CD14-positive monocyte (primary cell): ENCODE measurements at regions not wholly inside any gene's neighbourhood (a gene's known extent, or its start where the extent isn't known, plus 50 kb on each side); places are given as distances from the start of the nearest gene placed in this dataset.
"Not testable (repeated sequence)": the region's sequence is repeated elsewhere in the genome, so short reads cannot be mapped to it uniquely, and the experiment has no call there.

Experiments used
- DNase-seq, 3 donors: peaks; one replicate each; pipeline ENCODE4 v3.0.0-alpha.2; 2011 to 2022
- H2AFZ ChIP-seq: 2 replicates; pipeline ENCODE4 v1.6.0; 2012; ENCODE audit warnings: mild to moderate bottlenecking, low read depth, low read length, inconsistent platforms; ENCODE audit not compliant: insufficient read depth, poor library complexity, severe bottlenecking
- H3K27ac ChIP-seq, 2 donors: 1 replicate in 1 of 2; 2 replicates in 1 of 2; pipeline ENCODE4 v1.5.1; 2012 to 2013; ENCODE audit warnings: low read length in 2 of 2, control low read depth in 1 of 2, inconsistent platforms in 1 of 2, low read depth in 1 of 2, mild to moderate bottlenecking in 1 of 2
- H3K27me3 ChIP-seq, 2 donors: one replicate each; pipeline versions ENCODE4 v1.6.0 to v1.6.1; 2011 to 2013; ENCODE audit warnings: low read length in 2 of 2; ENCODE audit not compliant: control insufficient read depth in 2 of 2, insufficient read depth in 2 of 2
- H3K36me3 ChIP-seq, 2 donors: replicated peaks in 1 of 2; 1 replicate in 1 of 2; 2 replicates in 1 of 2; pipeline versions ENCODE4 v1.5.1 to v1.6.1; 2012 to 2013; ENCODE audit warnings: low read length in 2 of 2, control low read depth in 1 of 2, inconsistent platforms in 1 of 2, mild to moderate bottlenecking in 1 of 2; ENCODE audit not compliant: insufficient read depth in 2 of 2, control insufficient read depth in 1 of 2
- H3K4me1 ChIP-seq, 2 donors: 1 replicate in 1 of 2; 2 replicates in 1 of 2; pipeline versions ENCODE4 v1.5.1 to v1.6.1; 2012 to 2013; ENCODE audit warnings: low read length in 2 of 2, control low read depth in 1 of 2, inconsistent platforms in 1 of 2, mild to moderate bottlenecking in 1 of 2, moderate library complexity in 1 of 2; ENCODE audit not compliant: insufficient read depth in 2 of 2, control insufficient read depth in 1 of 2
- H3K4me2 ChIP-seq: replicated peaks from 2 replicates; pipeline ENCODE3; 2012; ENCODE audit warnings: low read length, moderate library complexity, mild to moderate bottlenecking; ENCODE audit not compliant: poor library complexity, severe bottlenecking; ENCODE audit errors: extremely low read depth
- H3K4me3 ChIP-seq, 3 experiments: fragments of 200-600 bp in 1 of 3; sonication (generic) in 1 of 3; replicated peaks in 1 of 3; 1 replicate in 2 of 3; 2 replicates in 1 of 3; pipeline ENCODE4 v1.5.1; 2011 to 2013; ENCODE audit warnings: low read length in 3 of 3, mild to moderate bottlenecking in 3 of 3, control low read depth in 2 of 3, low read depth in 2 of 3, inconsistent platforms in 1 of 3, moderate library complexity in 1 of 3
- H3K79me2 ChIP-seq: 2 replicates; pipeline ENCODE4 v1.6.0; 2012; ENCODE audit warnings: mild to moderate bottlenecking, control low read depth, inconsistent platforms, low read length, moderate library complexity; ENCODE audit not compliant: insufficient read depth
- H3K9ac ChIP-seq: 2 replicates; pipeline ENCODE4 v1.6.0; 2017; ENCODE audit warnings: low read length, mild to moderate bottlenecking; ENCODE audit not compliant: insufficient read depth, poor library complexity, severe bottlenecking
- H3K9me3 ChIP-seq, 2 donors: replicated peaks in 1 of 2; 1 replicate in 1 of 2; 2 replicates in 1 of 2; pipeline versions ENCODE4 v1.5.1 to v1.6.1; 2012 to 2013; ENCODE audit warnings: low read length in 2 of 2, control low read depth in 1 of 2; ENCODE audit not compliant: control insufficient read depth in 1 of 2, insufficient read depth in 1 of 2
- H4K20me1 ChIP-seq: 2 replicates; pipeline ENCODE4 v1.6.0; 2012; ENCODE audit warnings: mild to moderate bottlenecking, low read length, control low read depth, moderate library complexity; ENCODE audit not compliant: insufficient read depth
- H3K27ac Mint-ChIP-seq, 7 donors: one replicate each; pipeline ENCODE4 v1.8.0; 2020; ENCODE audit warnings: mild to moderate bottlenecking in 7 of 7, mixed read lengths in 7 of 7, moderate library complexity in 6 of 7, inconsistent platforms in 2 of 7
- H3K27me3 Mint-ChIP-seq, 3 donors: one replicate each; pipeline ENCODE4 v1.8.0; 2021 to 2022; ENCODE audit warnings: low read depth in 3 of 3, mild to moderate bottlenecking in 3 of 3, mixed read lengths in 3 of 3, moderate library complexity in 3 of 3, inconsistent platforms in 1 of 3
- H3K36me3 Mint-ChIP-seq, 2 donors: one replicate each; pipeline ENCODE4 v1.8.0; 2020; ENCODE audit warnings: mixed read lengths in 2 of 2, inconsistent platforms in 1 of 2, mild to moderate bottlenecking in 1 of 2
- H3K4me1 Mint-ChIP-seq: one replicate; pipeline ENCODE4 v1.8.0; 2020; ENCODE audit warnings: mild to moderate bottlenecking, mixed read lengths
- H3K4me3 Mint-ChIP-seq, 2 donors: one replicate each; pipeline ENCODE4 v1.8.0; 2020; ENCODE audit warnings: mild to moderate bottlenecking in 2 of 2, mixed read lengths in 2 of 2, moderate library complexity in 1 of 2
- H3K9me3 Mint-ChIP-seq, 7 donors: one replicate each; pipeline ENCODE4 v1.8.0; 2020 to 2022; ENCODE audit warnings: mixed read lengths in 7 of 7, mild to moderate bottlenecking in 6 of 7, moderate library complexity in 6 of 7, inconsistent platforms in 2 of 7
- CTCF ChIP-seq: fragments of 200-600 bp; IDR thresholded peaks from one replicate; pipeline ENCODE4 v1.8.0; 2022; ENCODE audit warnings: antibody characterized with exemption, mild to moderate bottlenecking
- WGBS: methylation state at CpG from one replicate; pipeline ENCODE4 v1.1.5; 2013; ENCODE audit warnings: missing lambda C conversion rate; ENCODE audit not compliant: insufficient coverage; 5-methylcytosine and 5-hydroxymethylcytosine counted together
- intact Hi-C, 2 donors: fragments of 100-400 bp; cut with micrococcal nuclease; formaldehyde crosslinking; loops; one replicate each; pipeline versions ENCODE4 v1.15.0 to v1.15.1; 2023

- Histone ChIP-seq H3K4me3 (no peak overlapping the region), H3K27ac (no peak overlapping the region), H3K9me3 (no peaks in the 10 kb centered on the region), H3K27me3 (no peaks in the 10 kb centered on the region), H4K20me1 (no peaks in the 10 kb centered on the region), H2AFZ (no peak overlapping the region), H3K4me1 (no peaks in the 10 kb centered on the region), H3K4me2 (no peak overlapping the region), H3K36me3 (no peaks in the 10 kb centered on the region), H3K79me2 (no peaks in the 10 kb centered on the region), H3K9ac (no peak overlapping the region)
- peaks cover 0 to 4% (median 2%) of the 10 kb centered on the region in 7 donors for H3K9me3 Mint-ChIP-seq
- intact Hi-C loops = no loop called here
- H3K4me1 Mint-ChIP-seq = no peaks in the 10 kb centered on the region
- H3K27me3 Mint-ChIP-seq = no peaks in the 10 kb centered on the region
- TF ChIP-seq CTCF = no peak
- no CpG with 5 or more reads among the region's 1 CpG for WGBS
- no peak for DNase-seq
- no peak overlapping the region for H3K4me3 Mint-ChIP-seq
- no peaks in the 10 kb centered on the region for H3K36me3 Mint-ChIP-seq
- no peak overlapping the region for H3K27ac Mint-ChIP-seq
These were observed 161.1 kb downstream of the CRPPA start for GRCh38 chr7:16260236-16260728.

DNA sequence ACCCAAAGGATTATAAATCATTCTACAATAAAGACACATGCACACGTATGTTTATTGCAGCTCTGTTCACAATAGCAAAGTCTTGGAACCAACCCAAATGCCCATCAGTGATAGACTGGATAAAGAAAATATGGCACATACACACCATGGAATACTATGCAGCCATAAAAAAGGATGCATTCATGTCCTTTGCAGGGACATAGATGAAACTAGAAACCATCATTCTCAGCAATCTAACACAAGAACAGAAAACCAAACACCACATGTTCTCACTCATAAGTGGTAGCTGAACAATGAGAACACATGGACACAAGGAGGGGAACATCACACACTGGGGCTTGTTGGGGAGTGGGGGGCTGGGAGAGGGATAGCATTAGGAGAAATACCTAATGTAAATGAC, 164.9 kb downstream of the CRPPA start:
- H3K36me3 ChIP-seq, DNase-seq, H3K4me2 ChIP-seq, H3K27me3 Mint-ChIP-seq, H3K4me3 ChIP-seq, H3K4me1 Mint-ChIP-seq, H3K4me3 Mint-ChIP-seq, H4K20me1 ChIP-seq, H3K27ac ChIP-seq, H3K79me2 ChIP-seq, H3K27me3 ChIP-seq, H3K9ac ChIP-seq, H3K4me1 ChIP-seq, H3K9me3 ChIP-seq, H3K27ac Mint-ChIP-seq, H3K36me3 Mint-ChIP-seq, intact Hi-C loops, H2AFZ ChIP-seq: not testable (repeated sequence)
- peaks cover 5 to 19% (median 11%) of the 10 kb centered on the region in 7 donors for H3K9me3 Mint-ChIP-seq
- no CpG with 5 or more reads among the region's 1 CpG for WGBS

- not testable (repeated sequence) for H3K27ac ChIP-seq
- no CpG with 5 or more reads among the region's 2 CpGs for WGBS
These were observed 165.4 kb downstream of the CRPPA start for GRCh38 chr7:16255952-16256351.

DNA sequence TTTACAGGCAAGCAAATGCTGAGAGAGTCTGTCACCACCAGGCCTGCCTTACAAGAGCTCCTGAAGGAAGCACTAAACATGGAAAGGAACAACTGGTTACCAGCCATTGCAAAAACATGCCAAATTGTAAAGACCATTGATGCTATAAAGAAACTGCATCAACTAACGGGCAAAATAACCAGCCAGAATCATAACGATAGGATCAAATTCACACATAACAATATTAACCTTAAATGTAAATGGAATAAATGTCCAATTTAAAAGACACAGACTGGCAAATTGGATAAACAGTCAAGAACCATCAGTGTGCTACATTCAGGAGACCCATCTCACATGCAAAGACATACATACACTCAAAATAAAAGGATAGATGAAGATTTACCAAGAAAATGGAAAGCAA, 170.7 kb downstream of the CRPPA start:
- H3K4me1 Mint-ChIP-seq, H3K36me3 Mint-ChIP-seq, H3K27me3 ChIP-seq, intact Hi-C loops, H3K79me2 ChIP-seq, H3K4me1 ChIP-seq, H3K27ac Mint-ChIP-seq, H4K20me1 ChIP-seq, H3K27me3 Mint-ChIP-seq, H3K36me3 ChIP-seq, DNase-seq, H2AFZ ChIP-seq, H3K9ac ChIP-seq, H3K4me3 Mint-ChIP-seq, H3K4me2 ChIP-seq, H3K27ac ChIP-seq, H3K4me3 ChIP-seq: not testable (repeated sequence)
- H3K9me3 ChIP-seq = peaks cover 12 to 17% of the 10 kb centered on the region in 2 donors
- WGBS = no CpG with 5 or more reads among the region's 2 CpGs
- peaks cover 15 to 41% (median 25%) of the 10 kb centered on the region in 7 donors for H3K9me3 Mint-ChIP-seq

More at GRCh38 chr7:16255952-16256351, 165.4 kb downstream of the CRPPA start:
- H3K36me3 Mint-ChIP-seq, DNase-seq, H3K4me3 ChIP-seq, H3K4me3 Mint-ChIP-seq, H3K9ac ChIP-seq, H3K4me1 ChIP-seq, H3K79me2 ChIP-seq, H3K27ac Mint-ChIP-seq, H3K27me3 Mint-ChIP-seq, H3K4me1 Mint-ChIP-seq, H3K27me3 ChIP-seq, H4K20me1 ChIP-seq, H3K4me2 ChIP-seq, H3K9me3 ChIP-seq, H3K36me3 ChIP-seq, intact Hi-C loops, H2AFZ ChIP-seq: not testable (repeated sequence)
- H3K9me3 Mint-ChIP-seq = peaks cover 7 to 22% (median 11%) of the 10 kb centered on the region in 7 donors
